A673 (cell line): ENCODE measurements at regions not wholly inside any gene's neighbourhood (a gene's known extent, or its start where the extent isn't known, plus 50 kb on each side); places are given as distances from the start of the nearest gene placed in this dataset.

Source experiments
- CTCF ChIP-seq: fragments of 300-800, 200-600 bp; sonication (generic); conservative IDR thresholded peaks from 2 replicates; pipeline ENCODE4 v1.5.1; 2017; ENCODE audit warnings: low read depth, mild to moderate bottlenecking, antibody characterized with exemption, low read length, moderate library complexity, mixed read lengths
- EZH2 ChIP-seq: fragments of 200-600 bp; sonication (generic); IDR thresholded peaks from 2 replicates; pipeline ENCODE4 v1.6.1; 2017; ENCODE audit warnings: borderline replicate concordance, low read depth, mild to moderate bottlenecking, mixed read lengths, antibody characterized with exemption, low read length; ENCODE audit not compliant: poor library complexity, severe bottlenecking

GRCh38 chr12:61870658-61871484, 389.3 kb upstream of the USP15 start:
- no peak for TF ChIP-seq CTCF
- no peak for TF ChIP-seq EZH2
